ENCODE measurements at regions not wholly inside any gene's neighbourhood (a gene's known extent, or its start where the extent isn't known, plus 50 kb on each side); places are given as distances from the start of the nearest gene placed in this dataset.

GRCh38 chr7:42993038-42993437, 60.9 kb downstream of the MRPL32 start:
- TF ChIP-seq CTCF (conservative IDR thresholded peaks at IDR 0.05 in 1 of 2, IDR thresholded peaks at IDR 0.05 in 1 of 2; ENCODE audit: extremely low read depth in 1 of 2, insufficient read depth in 1 of 2, low read depth in 1 of 2, low read length in 2 of 2) = no peak
- TF ChIP-seq EZH2 (IDR thresholded peaks at IDR 0.05; ENCODE audit: borderline replicate concordance, low read length) = no peak

All from mammary epithelial cell (primary cell).